Adrenal gland (tissue), 5 donors: ENCODE measurements at regions not wholly inside any gene's neighbourhood (a gene's known extent, or its start where the extent isn't known, plus 50 kb on each side); places are given as distances from the start of the nearest gene placed in this dataset.

Experiments used
- POLR2A ChIP-seq, 2 donors: fragments of 450-650 bp; IDR thresholded peaks; one replicate each; pipeline ENCODE4 v1.6.1; 2017; ENCODE audit warnings: antibody characterized with exemption in 2 of 2, mild to moderate bottlenecking in 2 of 2, moderate library complexity in 1 of 2
- TF ChIP-seq, protein P1 (sequence below), 6 experiments: fragments of 450-650 bp in 4 of 6; fragments of 200-600 bp in 2 of 6; sonication (generic) in 1 of 6; IDR thresholded peaks; 1 replicate in 5 of 6; 2 replicates in 1 of 6; pipeline versions ENCODE4 v1.5.1 to v1.8.0; 2016 to 2021; ENCODE audit warnings: antibody characterized with exemption in 6 of 6, mild to moderate bottlenecking in 2 of 6, moderate library complexity in 1 of 6
- donor health status: DM: no; HTN: no; CAD: no.

DNA sequence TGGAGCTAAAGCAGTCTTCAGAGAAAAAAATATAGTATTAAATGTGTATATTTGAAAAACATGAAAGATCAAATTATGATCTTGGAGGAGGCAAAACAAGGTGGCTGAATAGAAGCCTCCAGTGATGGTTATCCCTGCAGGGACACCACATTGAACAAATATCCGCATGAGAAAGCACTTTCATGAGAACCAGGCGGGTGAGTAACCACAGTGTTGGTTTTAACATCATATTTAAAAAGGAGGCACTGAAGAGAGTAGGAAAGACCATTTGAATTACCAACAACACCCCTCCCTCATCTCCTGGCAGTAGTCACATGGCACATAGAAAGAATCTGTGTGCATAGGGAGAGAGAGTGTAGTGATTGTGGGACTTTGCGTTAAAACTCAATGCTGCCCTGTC lies 759.6 kb upstream of the NRXN1 start:
- TF ChIP-seq, protein P1, sequence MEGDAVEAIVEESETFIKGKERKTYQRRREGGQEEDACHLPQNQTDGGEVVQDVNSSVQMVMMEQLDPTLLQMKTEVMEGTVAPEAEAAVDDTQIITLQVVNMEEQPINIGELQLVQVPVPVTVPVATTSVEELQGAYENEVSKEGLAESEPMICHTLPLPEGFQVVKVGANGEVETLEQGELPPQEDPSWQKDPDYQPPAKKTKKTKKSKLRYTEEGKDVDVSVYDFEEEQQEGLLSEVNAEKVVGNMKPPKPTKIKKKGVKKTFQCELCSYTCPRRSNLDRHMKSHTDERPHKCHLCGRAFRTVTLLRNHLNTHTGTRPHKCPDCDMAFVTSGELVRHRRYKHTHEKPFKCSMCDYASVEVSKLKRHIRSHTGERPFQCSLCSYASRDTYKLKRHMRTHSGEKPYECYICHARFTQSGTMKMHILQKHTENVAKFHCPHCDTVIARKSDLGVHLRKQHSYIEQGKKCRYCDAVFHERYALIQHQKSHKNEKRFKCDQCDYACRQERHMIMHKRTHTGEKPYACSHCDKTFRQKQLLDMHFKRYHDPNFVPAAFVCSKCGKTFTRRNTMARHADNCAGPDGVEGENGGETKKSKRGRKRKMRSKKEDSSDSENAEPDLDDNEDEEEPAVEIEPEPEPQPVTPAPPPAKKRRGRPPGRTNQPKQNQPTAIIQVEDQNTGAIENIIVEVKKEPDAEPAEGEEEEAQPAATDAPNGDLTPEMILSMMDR (IDR thresholded peaks at IDR 0.05): no peak
- no peak for TF ChIP-seq POLR2A (IDR thresholded peaks at IDR 0.05)
